H9 (cell line): ENCODE measurements at regions not wholly inside any gene's neighbourhood (a gene's known extent, or its start where the extent isn't known, plus 50 kb on each side); places are given as distances from the start of the nearest gene placed in this dataset.

Source experiments
- DNase-seq: peaks from one replicate; pipeline ENCODE4 v3.0.0-alpha.2; 2017
- H2AFZ ChIP-seq: one replicate; pipeline ENCODE4 v1.6.1; 2013; ENCODE audit warnings: mild to moderate bottlenecking, low read length, control low read depth, moderate library complexity
- H2AK5ac ChIP-seq: 2 replicates; pipeline ENCODE4 v1.6.1; 2013; ENCODE audit warnings: low read length, control low read depth, mixed read lengths; ENCODE audit not compliant: insufficient read length
- H2BK120ac ChIP-seq: one replicate; pipeline ENCODE4 v1.6.1; 2013; ENCODE audit warnings: low read depth, mild to moderate bottlenecking, low read length, control low read depth, inconsistent platforms; ENCODE audit not compliant: poor library complexity, severe bottlenecking
- H2BK12ac ChIP-seq: 2 replicates; pipeline ENCODE4 v1.6.1; 2013; ENCODE audit warnings: low read length, control low read depth, mixed read lengths, low read depth; ENCODE audit not compliant: insufficient read length
- H2BK15ac ChIP-seq: 2 replicates; pipeline ENCODE4 v1.6.1; 2013; ENCODE audit warnings: low read depth, low read length, control low read depth
- H2BK20ac ChIP-seq: one replicate; pipeline ENCODE4 v1.6.1; 2013; ENCODE audit warnings: low read depth, mild to moderate bottlenecking, low read length, control low read depth, inconsistent platforms; ENCODE audit not compliant: poor library complexity, severe bottlenecking
- H2BK5ac ChIP-seq: 2 replicates; pipeline ENCODE4 v1.6.1; 2013; ENCODE audit warnings: low read length, control low read depth, mixed read lengths; ENCODE audit not compliant: insufficient read length
- H3K14ac ChIP-seq: 2 replicates; pipeline ENCODE4 v1.6.1; 2013; ENCODE audit warnings: low read length, control low read depth; ENCODE audit not compliant: insufficient read depth
- H3K18ac ChIP-seq: 2 replicates; pipeline ENCODE4 v1.6.1; 2013; ENCODE audit warnings: low read depth, mild to moderate bottlenecking, mixed read lengths, low read length, control low read depth; ENCODE audit not compliant: insufficient read length
- H3K23ac ChIP-seq: 2 replicates; pipeline ENCODE4 v1.6.1; 2013; ENCODE audit warnings: low read length, control low read depth, mixed read lengths, low read depth; ENCODE audit not compliant: insufficient read length
- H3K23me2 ChIP-seq: 2 replicates; pipeline ENCODE4 v1.6.1; 2013; ENCODE audit warnings: low read depth, mild to moderate bottlenecking, mixed read lengths, low read length, control low read depth; ENCODE audit not compliant: insufficient read length, poor library complexity, severe bottlenecking
- H3K27ac ChIP-seq: 2 replicates; pipeline ENCODE4 v1.5.1; 2013; ENCODE audit warnings: low read length, control low read depth, mixed read lengths, low read depth; ENCODE audit not compliant: insufficient read length
- H3K27me3 ChIP-seq: 2 replicates; pipeline ENCODE4 v1.6.1; 2013; ENCODE audit warnings: low read length, control low read depth, inconsistent platforms; ENCODE audit not compliant: insufficient read depth
- H3K4ac ChIP-seq: 2 replicates; pipeline ENCODE4 v1.6.1; 2013; ENCODE audit warnings: low read depth, mild to moderate bottlenecking, control low read depth, inconsistent platforms, low read length, moderate library complexity
- H3K4me1 ChIP-seq: 2 replicates; pipeline ENCODE4 v1.6.1; 2013; ENCODE audit warnings: low read length, control low read depth, inconsistent platforms; ENCODE audit not compliant: insufficient read depth
- H3K4me2 ChIP-seq: 2 replicates; pipeline ENCODE4 v1.6.1; 2013; ENCODE audit warnings: low read length, control low read depth, mixed read lengths; ENCODE audit not compliant: insufficient read length, insufficient read depth
- H3K56ac ChIP-seq: 2 replicates; pipeline ENCODE4 v1.6.1; 2013; ENCODE audit warnings: low read depth, mild to moderate bottlenecking, mixed read lengths, low read length, control low read depth; ENCODE audit not compliant: insufficient read length
- H3K79me1 ChIP-seq: 2 replicates; pipeline ENCODE4 v1.6.1; 2013; ENCODE audit warnings: low read depth, mild to moderate bottlenecking, moderate library complexity, low read length, control low read depth, inconsistent platforms; ENCODE audit not compliant: insufficient read depth, poor library complexity, severe bottlenecking
- H3K79me2 ChIP-seq: 2 replicates; pipeline ENCODE4 v1.6.1; 2013; ENCODE audit warnings: low read length, control low read depth, inconsistent platforms; ENCODE audit not compliant: insufficient read depth
- H3K9ac ChIP-seq: 2 replicates; pipeline ENCODE4 v1.6.1; 2013; ENCODE audit warnings: low read length, control low read depth, mixed read lengths; ENCODE audit not compliant: insufficient read length; ENCODE audit errors: extremely low read depth
- H3K9me3 ChIP-seq: one replicate; pipeline ENCODE4 v1.6.1; 2013; ENCODE audit warnings: low read depth, low read length, inconsistent platforms; ENCODE audit not compliant: control insufficient read depth
- H3T11ph ChIP-seq: one replicate; pipeline ENCODE4 v1.6.1; 2013; ENCODE audit warnings: mild to moderate bottlenecking, low read length, control low read depth, inconsistent platforms
- H4K20me1 ChIP-seq: one replicate; pipeline ENCODE4 v1.6.1; 2013; ENCODE audit not compliant: control insufficient read depth, insufficient read length, insufficient read depth
- H4K5ac ChIP-seq: 2 replicates; pipeline ENCODE4 v1.6.1; 2013; ENCODE audit warnings: low read depth, mild to moderate bottlenecking, mixed read lengths, low read length, control low read depth; ENCODE audit not compliant: insufficient read length
- H4K8ac ChIP-seq: replicated peaks from 2 replicates; pipeline ENCODE4 v1.6.1; 2013; ENCODE audit warnings: low read length, control low read depth, mixed read lengths, low read depth; ENCODE audit not compliant: insufficient read length
- H4K91ac ChIP-seq: 2 replicates; pipeline ENCODE4 v1.6.1; 2013; ENCODE audit warnings: low read depth, mild to moderate bottlenecking, moderate library complexity, mixed read lengths, low read length, control low read depth; ENCODE audit not compliant: insufficient read length
- H3K27ac Mint-ChIP-seq, 3 experiments: 2 replicates in 2 of 3; 3 replicates in 1 of 3; pipeline ENCODE4 v1.8.0; 2020 to 2021; ENCODE audit warnings: mixed read lengths in 3 of 3, mild to moderate bottlenecking in 1 of 3, moderate library complexity in 1 of 3
- H3K27me3 Mint-ChIP-seq: 2 replicates; pipeline ENCODE4 v1.8.0; 2021; ENCODE audit warnings: low read depth, mild to moderate bottlenecking, moderate library complexity, mixed read lengths
- H3K36me3 Mint-ChIP-seq, 3 experiments: 2 replicates in 2 of 3; 3 replicates in 1 of 3; pipeline ENCODE4 v1.8.0; 2020 to 2021; ENCODE audit warnings: low read depth in 3 of 3, mixed read lengths in 3 of 3; ENCODE audit not compliant: insufficient read depth in 1 of 3
- H3K4me1 Mint-ChIP-seq, 2 experiments: 2 replicates each; pipeline ENCODE4 v1.8.0; 2020; ENCODE audit warnings: mixed read lengths in 2 of 2
- H3K4me3 Mint-ChIP-seq, 2 experiments: 2 replicates in 1 of 2; 3 replicates in 1 of 2; pipeline ENCODE4 v1.8.0; 2020 to 2021; ENCODE audit warnings: mild to moderate bottlenecking in 2 of 2, mixed read lengths in 2 of 2, moderate library complexity in 1 of 2
- H3K9me3 Mint-ChIP-seq, 2 experiments: 2 replicates in 1 of 2; 3 replicates in 1 of 2; pipeline ENCODE4 v1.8.0; 2020; ENCODE audit warnings: mild to moderate bottlenecking in 2 of 2, mixed read lengths in 2 of 2, moderate library complexity in 1 of 2
- CTCF ChIP-seq: fragments of 200-600 bp; sonication (generic); conservative IDR thresholded peaks from 3 replicates; pipeline ENCODE4 v1.8.0; 2021; ENCODE audit warnings: antibody characterized with exemption, mild to moderate bottlenecking
- WGBS: extraction: QIAGEN DNeasy Blood & Tissue Kit; methylation state at CpG from one replicate; pipeline ENCODE4 v1.1.7; 2013; ENCODE audit warnings: missing lambda C conversion rate, low lambda C conversion rate, mixed read lengths; ENCODE audit not compliant: insufficient read length; ENCODE audit errors: extremely low coverage; 5-methylcytosine and 5-hydroxymethylcytosine counted together

GRCh38 chrX:56029691-56030090, 202.5 kb upstream of the KLF8 start:
- Mint-ChIP-seq H3K9me3 (peaks cover 71% of the 10 kb centered on the region in 2 experiments), H3K36me3 (peaks cover 0 to 2% (median 0%) of the 10 kb centered on the region in 3 experiments; a peak in 4 of 7 replicates), H3K4me1 (peaks cover 4 to 16% of the 10 kb centered on the region in 2 experiments; a peak in 3 of 4 replicates), H3K27ac (no peak overlapping the region), H3K4me3 (no peak overlapping the region), H3K27me3 (no peaks in the 10 kb centered on the region; the same call in 1 of the 2 replicates)
- Histone ChIP-seq H3K23me2 (no peaks in the 10 kb centered on the region), H2BK120ac (no peak overlapping the region), H3K56ac (no peak overlapping the region), H3K9ac (no peak overlapping the region), H3K79me2 (no peaks in the 10 kb centered on the region), H3K4me2 (no peak overlapping the region), H3K9me3 (peaks cover 25% of the 10 kb centered on the region), H3K18ac (no peak overlapping the region), H3T11ph (no peak overlapping the region), H3K27ac (no peak overlapping the region), H4K91ac (no peak overlapping the region), H3K23ac (no peak overlapping the region), H3K27me3 (no peaks in the 10 kb centered on the region), H4K8ac (no peak overlapping the region), H2BK12ac (no peak overlapping the region), H2BK5ac (no peak overlapping the region), H3K4me1 (no peaks in the 10 kb centered on the region; the same call in 1 of the 2 replicates), H3K4ac (no peak overlapping the region), H4K5ac (no peak overlapping the region), H2BK20ac (no peak overlapping the region), H2AK5ac (no peak overlapping the region), H3K14ac (no peak overlapping the region), H2BK15ac (no peak overlapping the region), H4K20me1 (no peaks in the 10 kb centered on the region), H3K79me1 (no peaks in the 10 kb centered on the region), H2AFZ (no peak overlapping the region)
- no CpG with 5 or more reads among the region's 8 CpGs for WGBS
- TF ChIP-seq CTCF, result no peak
- DNase-seq, result no peak
